GM12873 (cell line): ENCODE measurements at regions not wholly inside any gene's neighbourhood (a gene's known extent, or its start where the extent isn't known, plus 50 kb on each side); places are given as distances from the start of the nearest gene placed in this dataset.

Experiments
- CTCF ChIP-seq: IDR thresholded peaks from 2 replicates; pipeline ENCODE4 v1.5.1; 2012; ENCODE audit warnings: low read depth, mild to moderate bottlenecking, moderate library complexity, low read length, control low read depth; ENCODE audit not compliant: insufficient read depth; ENCODE audit errors: missing control alignments

GRCh38 chr2:215514516-215514915 is 78.6 kb upstream of the FN1 start:
- TF ChIP-seq CTCF = no peak

- TF ChIP-seq CTCF = no peak
Observed at GRCh38 chr2:215511454-215512346, 75.8 kb upstream of the FN1 start.

- no peak for TF ChIP-seq CTCF
Observed at GRCh38 chr2:215507836-215508235, 72.0 kb upstream of the FN1 start.

GRCh38 chr2:215507136-215507535 is 71.3 kb upstream of the FN1 start:
- no peak for TF ChIP-seq CTCF

- TF ChIP-seq CTCF = no peak
Observed at GRCh38 chr2:215506604-215506990, 70.7 kb upstream of the FN1 start.

- TF ChIP-seq CTCF = no peak
Observed at GRCh38 chr2:215505044-215505786, 69.3 kb upstream of the FN1 start.

GRCh38 chr2:215504547-215504946 is 68.7 kb upstream of the FN1 start:
- TF ChIP-seq CTCF = no peak
